ENCODE measurements at regions not wholly inside any gene's neighbourhood (a gene's known extent, or its start where the extent isn't known, plus 50 kb on each side); places are given as distances from the start of the nearest gene placed in this dataset.
A peak's percentile ranks its signal among the peaks of the same experiment; 100 is the strongest.

DNA sequence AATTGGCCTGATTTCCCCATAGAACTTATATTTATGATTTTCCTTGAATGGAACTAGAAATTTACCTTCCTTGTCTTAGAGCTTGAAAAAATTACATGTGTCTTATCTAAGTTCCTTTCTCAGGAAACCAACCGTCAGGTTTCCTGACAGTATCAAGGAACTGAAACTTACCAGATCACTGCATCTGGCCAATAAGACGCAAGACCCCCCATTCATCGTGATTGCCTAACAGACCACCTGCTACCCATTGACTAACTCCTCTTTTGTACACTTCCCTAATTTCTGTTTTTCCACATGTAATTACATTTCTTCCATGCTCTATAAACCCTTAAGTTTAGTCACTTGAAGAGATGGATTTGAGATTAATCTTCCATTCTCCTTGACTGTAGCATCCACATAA lies 517.2 kb upstream of the CBLB start:
- no peak for DNase-seq (ENCODE audit: low read depth, low spot score)
- in situ Hi-C loops (cut with HindIII; ENCODE audit: low pct_unique_long_range_greater_than_20kb, low sequenced_read_pairs): no loop called here

DNA sequence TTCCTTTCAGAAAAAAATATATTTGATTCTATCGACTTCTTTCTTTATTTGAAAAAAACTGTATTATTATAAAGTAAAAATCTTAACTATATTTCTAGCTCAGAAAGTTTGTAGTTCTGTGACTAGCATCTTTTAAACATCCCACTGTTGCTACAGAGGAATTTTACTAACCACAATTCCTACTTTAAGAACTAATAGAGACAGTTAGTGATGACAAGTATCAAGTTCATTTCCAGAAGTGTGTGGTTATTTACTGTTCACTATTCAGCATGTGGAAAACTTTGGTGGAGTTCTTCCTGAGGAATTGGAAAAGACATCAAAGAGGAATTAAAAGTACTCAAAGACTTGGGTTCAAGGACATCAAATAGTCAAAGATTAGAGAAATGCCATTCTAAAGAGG lies 524.1 kb upstream of the CBLB start:
- in situ Hi-C loops (cut with HindIII; ENCODE audit: low pct_unique_long_range_greater_than_20kb, low sequenced_read_pairs): no loop called here
- DNase-seq (ENCODE audit: low read depth, low spot score): no peak

DNA sequence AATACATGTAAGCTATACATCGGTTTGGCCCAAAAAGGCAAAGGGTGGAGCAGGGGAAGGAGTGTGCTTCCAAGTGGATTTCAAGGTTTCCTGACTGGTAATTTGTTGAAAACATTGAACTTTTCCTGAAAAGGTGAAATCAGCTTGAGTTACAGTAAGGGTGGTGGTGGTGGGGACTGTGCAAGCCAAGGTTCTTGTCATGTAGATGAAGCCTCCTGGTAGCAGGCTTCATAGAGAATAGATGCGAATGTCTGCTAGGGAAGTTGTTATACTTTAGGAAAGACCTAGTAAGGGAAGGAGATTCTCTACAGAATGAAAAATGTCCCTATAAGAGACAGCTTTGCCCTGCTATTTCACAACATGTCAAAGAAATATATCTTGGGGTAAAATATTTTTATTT lies 528.2 kb upstream of the CBLB start:
- in situ Hi-C loops (cut with HindIII; ENCODE audit: low pct_unique_long_range_greater_than_20kb, low sequenced_read_pairs): no loop called here
- DNase-seq (ENCODE audit: low read depth, low spot score): no peak

DNA sequence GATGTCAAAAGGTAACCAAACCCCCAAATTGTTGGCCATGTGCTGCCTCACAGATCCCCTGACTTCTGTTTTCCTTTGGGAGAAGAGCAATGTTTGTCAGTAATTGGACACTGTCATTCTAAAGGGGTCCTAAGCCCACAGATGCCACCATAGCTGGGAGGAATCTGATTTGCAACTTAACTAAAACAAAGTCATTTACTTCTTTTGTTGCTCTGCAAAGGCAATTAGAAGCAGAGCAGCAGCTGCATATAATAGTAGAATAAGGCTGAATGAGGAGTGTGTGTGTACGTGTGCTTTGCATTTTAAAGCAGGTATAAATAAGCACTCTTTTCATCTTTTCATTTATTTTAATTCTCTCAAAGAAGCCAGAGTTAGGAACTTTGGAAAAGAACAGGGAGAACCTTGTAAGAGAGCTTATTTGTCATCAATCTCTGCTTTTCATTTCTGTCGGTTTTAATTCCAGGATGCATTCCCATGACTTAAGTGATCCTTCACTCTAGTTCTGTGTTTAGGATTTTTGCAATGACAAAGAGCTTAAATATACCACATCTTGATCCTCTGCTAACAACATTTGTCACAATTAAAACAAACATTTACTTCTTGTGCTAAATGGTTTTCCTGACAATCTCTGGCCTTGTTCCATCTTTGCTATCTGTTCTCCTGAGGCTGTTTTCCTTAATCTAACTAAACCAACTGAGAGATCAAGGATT lies 530.2 kb upstream of the CBLB start:
- no peak for DNase-seq (ENCODE audit: low read depth, low spot score)
- in situ Hi-C loops (cut with HindIII; ENCODE audit: low pct_unique_long_range_greater_than_20kb, low sequenced_read_pairs): no loop called here

DNA sequence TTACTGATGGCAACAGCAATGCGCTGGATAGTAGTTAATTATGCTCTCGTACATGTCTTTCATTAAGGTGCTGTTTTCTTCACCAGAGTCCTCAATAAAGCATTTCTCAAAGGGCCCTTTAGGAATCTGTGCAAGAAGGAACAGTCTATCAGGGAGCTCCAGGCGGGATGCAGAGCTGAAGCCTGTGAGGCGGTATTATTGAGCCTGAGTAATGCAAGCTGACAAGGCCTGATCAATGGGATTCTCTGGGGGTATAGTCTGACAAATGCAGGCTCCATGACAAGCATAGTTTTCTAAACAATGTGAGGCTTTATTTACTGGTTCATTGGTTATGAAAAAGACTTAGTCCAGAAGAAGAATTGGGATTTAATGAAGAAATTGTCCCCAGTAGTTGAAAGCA lies 530.9 kb upstream of the CBLB start:
- no peak for DNase-seq (ENCODE audit: low read depth, low spot score)
- in situ Hi-C loops (cut with HindIII; ENCODE audit: low pct_unique_long_range_greater_than_20kb, low sequenced_read_pairs): no loop called here

DNA sequence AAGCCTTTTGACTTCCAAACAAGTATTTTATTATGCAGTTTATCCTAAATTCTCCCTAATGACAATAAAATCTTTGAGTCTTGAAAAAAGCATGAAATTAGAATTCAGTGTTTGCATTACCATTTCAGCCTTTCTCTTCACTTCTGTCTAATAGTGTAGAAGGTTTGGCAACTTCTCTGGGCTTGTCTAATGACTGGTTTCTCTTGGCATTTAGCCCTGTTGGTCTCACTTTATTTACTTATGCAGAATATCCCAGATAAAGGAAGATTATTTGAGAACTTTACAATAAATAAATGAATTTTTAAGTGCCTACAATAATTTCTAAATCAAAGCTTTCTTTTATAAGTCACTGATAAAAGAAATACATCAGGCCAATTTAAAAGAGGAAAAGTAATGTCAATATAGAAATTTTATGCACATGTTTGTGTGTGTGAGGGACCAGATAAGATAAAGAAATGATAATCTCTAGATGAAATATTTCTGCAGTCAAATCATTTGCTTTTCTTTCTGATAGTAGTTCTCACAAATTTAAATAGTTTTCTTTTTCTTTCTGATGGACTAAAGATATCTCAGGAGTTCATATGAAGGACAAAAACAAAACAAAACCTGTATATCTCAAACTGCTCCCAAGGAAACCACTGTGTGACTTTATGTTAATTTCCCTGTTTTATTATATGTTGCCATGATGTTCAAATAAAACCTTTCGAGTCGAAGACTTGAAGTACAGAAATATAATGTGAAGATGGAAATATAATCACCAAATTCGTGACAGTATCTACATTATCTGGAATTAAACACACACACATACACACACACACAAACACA lies 533.1 kb upstream of the CBLB start:
- no peak for DNase-seq (ENCODE audit: low read depth, low spot score)
- in situ Hi-C loops (cut with HindIII; ENCODE audit: low pct_unique_long_range_greater_than_20kb, low sequenced_read_pairs): no loop called here

DNA sequence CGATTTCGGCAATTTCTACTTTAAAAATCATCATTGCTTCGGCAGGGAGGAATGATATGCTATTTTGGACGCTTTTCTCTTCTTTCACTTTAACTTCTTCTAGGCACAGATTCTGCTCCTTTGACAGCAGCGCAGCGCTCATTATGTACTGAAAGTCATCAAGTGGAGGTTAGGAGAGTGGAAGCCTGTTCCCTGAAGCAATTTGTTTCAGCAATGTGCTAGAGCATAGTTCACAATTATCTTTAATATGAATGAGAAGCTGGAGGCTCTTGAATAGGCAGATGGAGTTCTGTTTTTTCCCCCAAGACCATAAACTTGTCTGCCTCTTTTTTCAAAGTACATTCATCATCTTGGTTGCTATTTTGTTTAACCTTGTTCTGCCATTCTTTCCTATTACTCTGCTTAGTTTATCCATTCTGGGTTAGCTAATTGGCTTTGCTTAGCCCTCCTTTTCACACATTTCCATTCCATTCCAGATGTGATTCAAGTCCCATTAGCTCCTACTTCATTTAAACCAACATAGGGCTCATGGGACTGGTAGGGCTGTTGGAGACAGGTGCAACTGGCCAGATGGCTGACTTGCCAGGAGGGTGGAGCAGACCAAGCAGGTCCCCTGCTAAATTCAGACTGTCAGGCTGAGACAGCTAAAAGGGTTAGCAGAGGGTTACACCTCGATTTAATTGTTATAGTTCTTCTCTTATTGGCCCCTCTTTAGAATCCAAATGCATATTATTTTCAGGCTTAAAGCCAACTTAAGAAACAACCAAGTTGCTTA lies 534.7 kb upstream of the CBLB start:
- no peak for DNase-seq (ENCODE audit: low read depth, low spot score)
- in situ Hi-C loops (cut with HindIII; ENCODE audit: low pct_unique_long_range_greater_than_20kb, low sequenced_read_pairs): no loop called here

DNA sequence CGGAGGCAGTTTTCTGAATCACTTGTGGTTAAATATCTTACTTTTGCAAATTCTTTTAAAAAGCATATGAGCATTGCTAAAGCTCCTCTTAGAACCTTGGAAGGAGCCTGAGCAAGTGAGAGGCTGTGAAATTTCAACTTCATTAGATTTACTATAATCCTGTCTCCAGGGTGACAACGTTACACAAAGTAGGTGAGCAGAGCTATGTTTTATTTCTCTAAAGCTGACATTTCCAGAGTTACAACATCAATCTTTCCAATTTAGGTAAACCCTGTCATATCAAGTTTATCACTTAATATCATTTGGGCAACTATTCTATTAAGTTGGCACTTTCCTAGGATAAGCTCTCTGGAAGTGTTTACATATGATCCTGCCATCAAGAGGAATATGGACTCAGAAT lies 544.9 kb upstream of the CBLB start:
- in situ Hi-C loops (cut with HindIII; ENCODE audit: low pct_unique_long_range_greater_than_20kb, low sequenced_read_pairs): no loop called here
- DNase-seq (ENCODE audit: low read depth, low spot score): no peak

DNA sequence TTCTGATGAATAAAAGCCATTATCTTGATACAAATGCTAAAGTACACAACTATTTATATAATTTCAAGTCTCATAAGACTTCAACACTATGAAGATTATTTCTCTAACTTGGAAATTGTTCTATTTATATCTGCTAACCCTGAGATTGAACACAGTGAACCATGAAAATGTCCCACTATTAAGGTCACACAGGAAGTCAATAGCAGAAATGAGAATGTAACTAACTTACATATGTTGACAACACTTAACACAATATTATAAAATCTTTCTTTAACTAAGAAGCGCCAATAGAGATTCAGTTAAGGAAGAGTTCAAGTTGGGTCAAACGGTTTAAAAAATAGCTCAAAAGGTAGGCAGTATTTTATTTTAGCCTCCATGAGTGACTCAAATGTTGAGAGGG lies 551.8 kb upstream of the CBLB start:
- no peak for DNase-seq (ENCODE audit: low read depth, low spot score)
- in situ Hi-C loops (cut with HindIII; ENCODE audit: low pct_unique_long_range_greater_than_20kb, low sequenced_read_pairs): no loop called here

DNA sequence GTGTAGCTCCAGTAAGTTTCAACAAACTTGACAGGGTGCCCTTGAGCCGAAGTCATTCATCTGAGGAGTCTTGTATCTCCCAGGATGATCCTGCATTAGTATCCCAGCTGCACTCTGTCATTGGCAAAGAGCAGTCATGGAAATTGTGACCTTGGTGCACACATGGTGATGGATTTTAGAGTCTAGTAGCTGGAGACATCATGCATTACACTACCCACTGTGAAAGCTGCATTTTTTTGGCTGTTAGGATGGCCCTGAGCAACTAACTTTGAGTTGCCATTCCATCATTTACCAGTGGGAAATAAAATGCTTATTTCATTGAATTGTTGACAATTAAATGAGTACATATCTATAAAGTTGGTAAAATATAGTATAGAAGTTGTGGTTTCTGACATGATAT lies 552.6 kb upstream of the CBLB start:
- no peak for DNase-seq (ENCODE audit: low read depth, low spot score)
- in situ Hi-C loops (cut with HindIII; ENCODE audit: low pct_unique_long_range_greater_than_20kb, low sequenced_read_pairs): no loop called here

DNA sequence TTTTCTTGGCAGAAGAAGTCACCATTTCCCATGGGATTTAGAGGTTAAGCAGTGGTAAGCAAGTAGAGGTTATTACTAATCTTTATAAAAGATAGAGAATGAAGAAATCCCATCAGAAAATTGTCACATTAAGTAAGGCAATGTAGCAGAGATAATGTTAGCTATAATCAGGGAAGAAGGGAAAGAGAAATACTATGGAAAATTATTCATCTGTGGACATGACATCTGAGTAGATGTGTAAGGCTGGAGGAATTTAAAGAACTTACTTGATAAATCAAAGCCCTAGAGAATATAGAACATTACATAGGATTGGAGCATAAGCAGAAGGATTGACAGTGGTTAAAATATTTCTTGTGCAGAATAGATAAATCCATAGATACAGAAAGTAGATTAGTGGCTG lies 553.1 kb upstream of the CBLB start:
- no peak for DNase-seq (ENCODE audit: low read depth, low spot score)
- in situ Hi-C loops (cut with HindIII; ENCODE audit: low pct_unique_long_range_greater_than_20kb, low sequenced_read_pairs): no loop called here

DNA sequence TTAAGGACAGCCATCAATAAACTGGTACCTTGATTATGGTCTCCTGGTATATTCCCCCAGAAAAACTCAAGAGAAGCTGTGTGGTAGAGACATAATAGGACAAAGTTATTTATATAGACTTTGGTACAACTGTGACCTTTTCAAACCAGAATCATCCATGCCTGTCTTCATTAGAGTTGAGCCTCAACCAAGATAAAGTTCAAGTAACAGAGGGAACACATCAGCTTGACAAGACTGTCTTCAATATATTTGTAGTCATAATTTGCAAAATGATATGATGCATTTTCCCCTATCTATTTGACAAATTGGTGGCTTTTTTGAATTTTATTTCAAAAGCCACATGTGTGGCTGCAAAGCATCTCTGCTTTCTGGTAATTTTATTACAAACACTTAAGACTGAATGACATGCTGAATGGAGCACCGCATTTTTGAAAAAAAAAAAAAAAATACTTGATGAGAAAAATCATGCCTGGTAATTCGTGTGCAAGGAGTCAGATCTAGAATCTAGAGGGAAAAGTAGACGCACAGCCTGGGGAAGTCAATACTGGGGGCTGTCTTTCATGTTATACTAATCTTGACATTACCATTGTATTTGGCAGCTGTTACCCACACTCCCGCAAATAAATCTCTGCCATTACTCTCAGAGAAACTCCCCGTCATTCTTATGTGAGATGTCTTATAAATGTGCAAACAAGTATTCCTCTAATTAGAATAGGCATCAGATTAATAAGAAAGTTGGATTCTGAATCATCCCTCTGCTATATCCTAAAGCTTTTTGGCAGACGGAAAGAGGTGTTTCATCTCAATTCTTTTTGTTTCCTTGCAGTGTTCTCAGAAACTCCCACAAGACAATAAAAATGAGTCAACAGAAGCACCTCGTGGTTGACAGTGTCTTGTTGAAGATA lies 554.8 kb upstream of the CBLB start:
- in situ Hi-C loops (cut with HindIII; ENCODE audit: low pct_unique_long_range_greater_than_20kb, low sequenced_read_pairs): no loop called here
- no peak for DNase-seq (ENCODE audit: low read depth, low spot score)

DNA sequence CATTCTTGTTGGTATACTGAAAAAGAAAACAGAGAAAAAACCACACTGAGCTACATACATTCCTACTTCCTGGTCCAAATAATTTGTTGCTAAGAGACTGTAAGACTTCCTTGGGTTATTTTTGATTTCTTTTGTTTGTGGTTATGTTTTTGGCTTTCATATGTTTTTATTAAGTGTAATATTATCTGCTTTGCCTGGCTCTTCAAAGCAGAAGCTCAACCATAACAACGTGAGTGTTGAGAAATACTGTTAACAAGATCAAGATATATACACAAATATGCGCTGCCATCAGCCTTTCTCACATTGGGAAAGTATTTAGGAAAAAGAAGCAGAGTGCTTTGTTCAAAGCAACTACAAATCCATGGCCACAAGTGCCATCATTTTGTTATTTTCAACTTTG lies 556.2 kb upstream of the CBLB start:
- in situ Hi-C loops (cut with HindIII; ENCODE audit: low pct_unique_long_range_greater_than_20kb, low sequenced_read_pairs): no loop called here
- no peak for DNase-seq (ENCODE audit: low read depth, low spot score)

DNA sequence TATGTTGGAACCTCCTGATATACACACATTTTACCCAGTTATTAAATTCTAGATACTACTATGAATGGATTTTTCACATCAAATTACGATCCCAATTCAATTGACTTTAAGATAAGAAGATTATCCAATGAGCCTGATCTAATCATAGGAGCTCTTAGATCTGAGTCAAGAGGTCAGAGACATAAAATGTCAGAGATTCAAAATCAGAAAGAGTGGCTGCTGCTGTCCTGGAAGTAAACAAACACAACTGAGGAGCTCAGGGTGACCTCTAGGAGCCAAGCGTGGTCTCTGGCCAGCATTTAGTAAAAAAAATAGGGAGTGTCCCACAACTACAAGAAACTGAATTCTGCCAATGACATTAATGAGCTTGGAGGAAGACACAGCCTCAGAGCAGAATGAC lies 557.1 kb upstream of the CBLB start:
- no peak for DNase-seq (ENCODE audit: low read depth, low spot score)
- in situ Hi-C loops (cut with HindIII; ENCODE audit: low pct_unique_long_range_greater_than_20kb, low sequenced_read_pairs): no loop called here

DNA sequence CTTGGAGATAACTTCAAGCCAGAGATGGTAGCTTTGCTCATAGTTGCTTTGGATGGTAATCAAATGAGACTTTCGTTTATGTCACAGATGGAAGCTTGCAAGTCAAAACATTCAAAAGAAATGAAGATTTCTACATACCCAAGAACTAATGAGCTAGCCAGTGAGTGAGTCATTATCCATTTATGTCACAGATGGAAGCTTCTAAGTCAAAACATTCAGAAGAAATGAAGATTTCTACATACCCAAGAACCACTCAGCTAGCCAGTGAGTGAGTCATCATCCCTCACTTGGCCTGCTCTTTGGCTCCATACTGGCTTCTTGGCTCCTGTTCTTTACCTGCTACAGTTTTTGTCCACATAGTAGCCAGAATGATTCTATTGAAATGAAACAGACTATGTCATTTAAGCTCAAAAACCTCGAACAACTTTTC lies 559.8 kb upstream of the CBLB start:
- in situ Hi-C loops (cut with HindIII; ENCODE audit: low pct_unique_long_range_greater_than_20kb, low sequenced_read_pairs): no loop called here
- DNase-seq (ENCODE audit: low read depth, low spot score): peak; percentile 39

DNA sequence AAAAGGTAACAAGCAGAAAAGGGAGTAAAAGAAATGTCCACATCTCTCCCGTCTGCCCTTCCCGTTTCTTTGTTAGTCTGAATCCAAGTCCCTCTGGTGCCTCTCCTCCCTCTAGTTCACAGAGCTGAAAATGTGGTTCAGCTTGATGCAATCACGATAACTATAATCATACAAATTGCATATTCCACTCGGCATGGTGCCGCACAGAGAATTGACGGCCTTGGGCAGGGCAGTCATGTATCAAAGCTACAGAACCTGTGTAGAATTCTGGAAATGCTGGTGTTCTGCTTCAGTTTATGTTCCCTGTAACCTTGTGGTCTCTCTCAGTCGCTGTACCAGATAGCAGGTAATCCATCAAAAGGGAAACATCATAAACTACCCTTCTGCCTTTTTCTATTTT lies 562.9 kb upstream of the CBLB start:
- no peak for DNase-seq (ENCODE audit: low read depth, low spot score)
- in situ Hi-C loops (cut with HindIII; ENCODE audit: low pct_unique_long_range_greater_than_20kb, low sequenced_read_pairs): no loop called here

DNA sequence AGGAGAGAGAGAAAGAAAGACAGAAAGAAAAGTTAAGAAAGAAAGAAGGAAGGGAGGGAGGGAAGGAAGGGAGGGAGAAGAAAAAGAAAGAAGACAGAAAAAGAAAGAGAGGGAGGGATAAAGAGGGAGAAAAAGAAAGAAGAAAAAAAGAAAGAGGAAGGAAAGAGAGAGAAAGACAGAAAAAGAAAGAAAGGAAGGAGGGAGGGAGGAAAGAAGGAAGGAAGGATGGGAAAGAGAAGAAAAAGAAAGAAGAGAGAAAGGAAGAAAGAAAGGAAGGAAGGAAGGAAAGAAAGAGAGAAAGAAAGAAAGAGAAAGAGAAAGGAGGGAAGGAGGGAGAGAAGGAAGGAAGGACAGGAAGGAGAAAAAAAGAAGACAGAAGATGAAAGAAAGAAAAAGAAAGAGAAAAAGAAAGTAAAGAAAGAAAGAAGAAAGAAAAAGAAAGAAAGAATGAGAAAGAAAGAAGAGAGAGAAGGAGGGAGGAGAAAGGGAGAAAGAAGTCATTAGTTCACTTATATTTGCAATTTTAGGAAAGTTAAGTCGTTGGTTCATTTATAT lies 567.2 kb upstream of the CBLB start:
- in situ Hi-C loops (cut with HindIII; ENCODE audit: low pct_unique_long_range_greater_than_20kb, low sequenced_read_pairs): no loop called here

More for the DNA sequence above, 567.2 kb upstream of the CBLB start:
- DNase-seq (ENCODE audit: low read depth, low spot score): no peak

Measured in SK-MEL-5 (cell line).